ENCODE measurements at regions not wholly inside any gene's neighbourhood (a gene's known extent, or its start where the extent isn't known, plus 50 kb on each side); places are given as distances from the start of the nearest gene placed in this dataset.

- no peaks in the 10 kb centered on the region for H3K79me2 ChIP-seq (replicated peaks; ENCODE audit: insufficient read depth)
- no peaks in the 10 kb centered on the region; the same call in 2 of the 3 replicates for H3K9me3 Mint-ChIP-seq
- peaks cover 4% of the 10 kb centered on the region for H3K27me3 Mint-ChIP-seq (ENCODE audit: insufficient read depth, low read depth, poor library complexity)
- no peak overlapping the region for H2AFZ ChIP-seq
- no peak overlapping the region for H3K4me2 ChIP-seq
- no peaks in the 10 kb centered on the region for H3F3A ChIP-seq (replicated peaks; ENCODE audit: low read depth)
- H3K9me2 ChIP-seq (ENCODE audit: insufficient read depth) = peaks cover 4% of the 10 kb centered on the region; the same call in 1 of the 2 replicates
- H3K27ac ChIP-seq (ENCODE audit: low read depth) = no peak overlapping the region
- H3K4me1 ChIP-seq (ENCODE audit: insufficient read depth) = no peaks in the 10 kb centered on the region
- H3K27ac Mint-ChIP-seq = no peak overlapping the region
- TF ChIP-seq STAT1 (IDR thresholded peaks at IDR 0.05; ENCODE audit: unreplicated experiment) = no peak
- H3K36me3 ChIP-seq (ENCODE audit: insufficient read depth) = no peaks in the 10 kb centered on the region
- no peaks in the 10 kb centered on the region for H4K20me1 ChIP-seq (replicated peaks; ENCODE audit: insufficient read depth)
- no peak overlapping the region for H3K4me3 Mint-ChIP-seq
- ATAC-seq (no peak), DNase-seq (ENCODE audit: low spot score) (no peak)
- H3K4me3 ChIP-seq = no peak overlapping the region
- no peaks in the 10 kb centered on the region for H3K27me3 ChIP-seq (ENCODE audit: insufficient read depth)
- H3K36me3 Mint-ChIP-seq (ENCODE audit: low read depth) = no peaks in the 10 kb centered on the region
- peaks cover 2% of the 10 kb centered on the region; the same call in 1 of the 3 replicates for H3K4me1 Mint-ChIP-seq
These were observed 59.1 kb upstream of the IRX6 start for GRCh38 chr16:55264949-55265348.

- Histone ChIP-seq H3K4me3 (no peak overlapping the region), H3K79me2 (replicated peaks; ENCODE audit: insufficient read depth) (no peaks in the 10 kb centered on the region), H3F3A (replicated peaks; ENCODE audit: low read depth) (no peaks in the 10 kb centered on the region), H3K4me2 (no peak overlapping the region), H2AFZ (no peak overlapping the region), H3K36me3 (ENCODE audit: insufficient read depth) (no peaks in the 10 kb centered on the region), H3K4me1 (ENCODE audit: insufficient read depth) (no peaks in the 10 kb centered on the region), H3K27ac (ENCODE audit: low read depth) (no peak overlapping the region), H3K9me2 (ENCODE audit: insufficient read depth) (peaks cover 4% of the 10 kb centered on the region; the same call in 1 of the 2 replicates), H4K20me1 (replicated peaks; ENCODE audit: insufficient read depth) (no peaks in the 10 kb centered on the region), H3K27me3 (ENCODE audit: insufficient read depth) (no peaks in the 10 kb centered on the region)
- Mint-ChIP-seq H3K4me3 (no peak overlapping the region), H3K4me1 (peaks cover 2% of the 10 kb centered on the region; the same call in 1 of the 3 replicates), H3K36me3 (ENCODE audit: low read depth) (no peaks in the 10 kb centered on the region), H3K27me3 (ENCODE audit: insufficient read depth, low read depth, poor library complexity) (peaks cover 4% of the 10 kb centered on the region), H3K9me3 (no peaks in the 10 kb centered on the region; the same call in 2 of the 3 replicates), H3K27ac (no peak overlapping the region)
- DNase-seq (ENCODE audit: low spot score) = no peak
- no peak for ATAC-seq
- TF ChIP-seq ZNF462 (CRISPR knock-in tag; IDR thresholded peaks at IDR 0.05) = no peak
- no peak for TF ChIP-seq EZH2 (IDR thresholded peaks at IDR 0.05; ENCODE audit: low read depth, unreplicated experiment)
- TF ChIP-seq NANOG (IDR thresholded peaks at IDR 0.05; ENCODE audit: borderline replicate concordance) = no peak
- no peak for TF ChIP-seq REST (IDR thresholded peaks at IDR 0.05; ENCODE audit: unreplicated experiment)
- no peak for TF ChIP-seq ZNF114 (CRISPR knock-in tag; IDR thresholded peaks at IDR 0.05)
- no peak for TF ChIP-seq CTCF (conservative IDR thresholded peaks at IDR 0.05; ENCODE audit: low read depth in 2 of 2)
- no peak for TF ChIP-seq STAT1 (IDR thresholded peaks at IDR 0.05; ENCODE audit: unreplicated experiment)
- TF ChIP-seq JUNB (IDR thresholded peaks at IDR 0.05; ENCODE audit: unreplicated experiment) = no peak
- no peak for TF ChIP-seq EZH2phosphoT487 (IDR thresholded peaks at IDR 0.05; ENCODE audit: unreplicated experiment)
- no peak for TF ChIP-seq ZNF331 (CRISPR knock-in tag; IDR thresholded peaks at IDR 0.05; ENCODE audit: low read depth)
- TF ChIP-seq POLR2AphosphoS5 (IDR thresholded peaks at IDR 0.05; ENCODE audit: low read depth) = no peak
- no peak for TF ChIP-seq CREB1 (CRISPR knock-in tag; IDR thresholded peaks at IDR 0.05; ENCODE audit: low read depth)
These were observed 58.1 kb upstream of the IRX6 start for GRCh38 chr16:55265926-55266325.
